ENCODE measurements at regions not wholly inside any gene's neighbourhood (a gene's known extent, or its start where the extent isn't known, plus 50 kb on each side); places are given as distances from the start of the nearest gene placed in this dataset.

GRCh38 chr2:65918760-65919187, 486.4 kb upstream of the SPRED2 start:
- no peak for TF ChIP-seq EP300 (IDR thresholded peaks at IDR 0.05; ENCODE audit: borderline replicate concordance in 1 of 2, low read depth in 1 of 2, low read length in 1 of 2)
- TF ChIP-seq RAD21 (IDR thresholded peaks at IDR 0.05; ENCODE audit: low read length) = peak; percentile 46; the same call in 1 of the 2 replicates
- TF ChIP-seq REST (IDR thresholded peaks at IDR 0.05; ENCODE audit: low read depth, low read length) = no peak
- no peak for TF ChIP-seq RFX5 (IDR thresholded peaks at IDR 0.05; ENCODE audit: low read length)
- no peak for TF ChIP-seq NRF1 (IDR thresholded peaks at IDR 0.05; ENCODE audit: low read depth, low read length)
- no peak for TF ChIP-seq USF2 (IDR thresholded peaks at IDR 0.05; ENCODE audit: borderline replicate concordance, low read depth, low read length)
- no peak for TF ChIP-seq RXRA (IDR thresholded peaks at IDR 0.05; ENCODE audit: borderline replicate concordance, low read depth)
- TF ChIP-seq CTCF (IDR thresholded peaks at IDR 0.05) = no peak
- no peak for TF ChIP-seq ZBTB33 (IDR thresholded peaks at IDR 0.05; ENCODE audit: borderline replicate concordance, low read depth)
- TF ChIP-seq EZH2phosphoT487 (IDR thresholded peaks at IDR 0.05; ENCODE audit: borderline replicate concordance, low read depth) = no peak
- TF ChIP-seq TEAD4 (IDR thresholded peaks at IDR 0.05; ENCODE audit: borderline replicate concordance, insufficient read depth) = no peak
- TF ChIP-seq POLR2AphosphoS5 (IDR thresholded peaks at IDR 0.05; ENCODE audit: low read depth, low read length) = no peak
